IMR-90 (cell line): ENCODE measurements at regions not wholly inside any gene's neighbourhood (a gene's known extent, or its start where the extent isn't known, plus 50 kb on each side); places are given as distances from the start of the nearest gene placed in this dataset.

Experiments
- ATAC-seq: fragments of 200-7000 bp; cut with Tn5 transposase; 2 replicates; pipeline ENCODE4 v1.9.1; 2020; ENCODE audit warnings: low read depth, mild to moderate bottlenecking, moderate library complexity
- BruUV-seq: library from RNA; stranded (reverse); fragments of 400-500 nt; replicated peaks from 2 replicates; lab custom pipeline; 2021; lab: Mats Ljungman, UMichigan
- CTCF ChIA-PET: fragments of 300-600 bp; formaldehyde crosslinking; extraction: SDS; loops from one replicate; lab custom pipeline; 2021; ENCODE audit warnings: antibody characterized with exemption; lab: Yijun Ruan, JAX
- POLR2A ChIA-PET: fragments of 300-600 bp; sonication (Branson Sonifier 250); formaldehyde crosslinking; loops from one replicate; lab custom pipeline; 2022; ENCODE audit warnings: antibody characterized with exemption; ENCODE audit not compliant: unreplicated experiment; lab: Charles Lee
- DNase-seq: peaks from one replicate; pipeline ENCODE4 v3.0.0; 2013
- H2AFZ ChIP-seq: replicated peaks from 2 replicates; pipeline ENCODE3; 2013; ENCODE audit warnings: low read length, mild to moderate bottlenecking; ENCODE audit not compliant: poor library complexity
- H2AK5ac ChIP-seq: 2 replicates; pipeline ENCODE4 v1.6.1; 2013; ENCODE audit warnings: low read depth, low read length, inconsistent platforms
- H2AK9ac ChIP-seq: replicated peaks from 2 replicates; pipeline ENCODE3; 2013; ENCODE audit warnings: mild to moderate bottlenecking, low read depth, low read length, moderate library complexity; ENCODE audit not compliant: poor library complexity
- H2BK120ac ChIP-seq: 2 replicates; pipeline ENCODE4 v1.6.1; 2013; ENCODE audit warnings: low read depth, low read length, inconsistent platforms
- H2BK15ac ChIP-seq: 3 replicates; pipeline ENCODE4 v1.6.1; 2013; ENCODE audit warnings: low read depth, low read length, inconsistent platforms
- H2BK20ac ChIP-seq: 2 replicates; pipeline ENCODE4 v1.6.1; 2013; ENCODE audit warnings: low read depth, mild to moderate bottlenecking, inconsistent platforms, low read length, moderate library complexity
- H2BK5ac ChIP-seq: 2 replicates; pipeline ENCODE4 v1.6.1; 2013; ENCODE audit warnings: mild to moderate bottlenecking, low read depth, low read length, inconsistent platforms; ENCODE audit not compliant: poor library complexity, severe bottlenecking
- H3K14ac ChIP-seq: replicated peaks from 2 replicates; pipeline ENCODE4 v1.6.1; 2013; ENCODE audit warnings: low read depth, low read length, inconsistent platforms
- H3K18ac ChIP-seq: 2 replicates; pipeline ENCODE4 v1.6.1; 2013; ENCODE audit warnings: low read depth, low read length, control low read depth
- H3K23ac ChIP-seq: 2 replicates; pipeline ENCODE4 v1.6.1; 2013; ENCODE audit warnings: low read depth, low read length, inconsistent platforms
- H3K27ac ChIP-seq: 2 replicates; pipeline ENCODE4 v1.5.1; 2013; ENCODE audit warnings: mild to moderate bottlenecking, control low read depth, low read length; ENCODE audit not compliant: insufficient read depth
- H3K27me3 ChIP-seq: 2 replicates; pipeline ENCODE4 v1.6.1; 2013; ENCODE audit warnings: low read length; ENCODE audit not compliant: control insufficient read depth, insufficient read depth
- H3K36me3 ChIP-seq: 2 replicates; pipeline ENCODE4 v1.6.1; 2013; ENCODE audit warnings: low read length, mixed read lengths; ENCODE audit not compliant: control insufficient read depth, insufficient read depth
- H3K4ac ChIP-seq: 2 replicates; pipeline ENCODE4 v1.6.1; 2013; ENCODE audit warnings: low read depth, low read length, inconsistent platforms
- H3K4me1 ChIP-seq: 2 replicates; pipeline ENCODE4 v1.6.1; 2013; ENCODE audit warnings: low read length, mixed read lengths; ENCODE audit not compliant: control insufficient read depth, insufficient read depth
- H3K4me2 ChIP-seq: 2 replicates; pipeline ENCODE4 v1.6.1; 2013; ENCODE audit warnings: low read depth, mild to moderate bottlenecking, control low read depth, low read length, moderate library complexity
- H3K4me3 ChIP-seq: 2 replicates; pipeline ENCODE4 v1.5.1; 2013; ENCODE audit warnings: low read depth, mild to moderate bottlenecking, control low read depth, low read length, moderate library complexity; ENCODE audit not compliant: insufficient read depth
- H3K56ac ChIP-seq: 2 replicates; pipeline ENCODE4 v1.6.1; 2013; ENCODE audit warnings: low read length, inconsistent platforms; ENCODE audit not compliant: insufficient read depth; ENCODE audit errors: extremely low read depth
- H3K79me1 ChIP-seq, 2 experiments: 2 replicates each; pipeline ENCODE4 v1.6.1; 2013; ENCODE audit warnings: low read length in 2 of 2, inconsistent platforms in 1 of 2, low read depth in 1 of 2
- H3K9ac ChIP-seq: 2 replicates; pipeline ENCODE4 v1.6.1; 2013; ENCODE audit warnings: low read depth, low read length, control low read depth
- H3K9me1 ChIP-seq: 2 replicates; pipeline ENCODE4 v1.6.1; 2013; ENCODE audit warnings: low read length, inconsistent platforms; ENCODE audit not compliant: insufficient read depth
- H3K9me3 ChIP-seq: 2 replicates; pipeline ENCODE4 v1.6.1; 2013; ENCODE audit warnings: low read length; ENCODE audit not compliant: control insufficient read depth, insufficient read depth
- H4K20me1 ChIP-seq: 2 replicates; pipeline ENCODE4 v1.6.1; 2013; ENCODE audit warnings: low read length, inconsistent platforms; ENCODE audit not compliant: insufficient read depth
- H4K5ac ChIP-seq: 2 replicates; pipeline ENCODE4 v1.6.1; 2013; ENCODE audit warnings: mild to moderate bottlenecking, low read depth, low read length, control low read depth
- H4K8ac ChIP-seq, 2 experiments: 2 replicates each; pipeline ENCODE4 v1.6.1; 2013; ENCODE audit warnings: low read depth in 2 of 2, low read length in 2 of 2, control low read depth in 1 of 2, inconsistent platforms in 1 of 2
- H4K91ac ChIP-seq: 2 replicates; pipeline ENCODE4 v1.6.1; 2013; ENCODE audit warnings: low read depth, low read length, inconsistent platforms; ENCODE audit not compliant: insufficient read depth
- BHLHE40 ChIP-seq: fragments of 150-350 bp; IDR thresholded peaks from 2 replicates; pipeline ENCODE4 v1.6.1; 2016; ENCODE audit warnings: mild to moderate bottlenecking, low read depth, low read length
- CHD1 ChIP-seq: IDR thresholded peaks from 2 replicates; pipeline ENCODE4 v1.6.1; 2012; ENCODE audit warnings: low read depth, low read length, improper control_type of control experiment
- CTCF ChIP-seq: conservative IDR thresholded peaks from 2 replicates; pipeline ENCODE4 v1.5.1; 2012; ENCODE audit warnings: mild to moderate bottlenecking, low read depth, low read length, improper control_type of control experiment
- FOS ChIP-seq: fragments of 150-350 bp; IDR thresholded peaks from 2 replicates; pipeline ENCODE4 v1.6.1; 2016; ENCODE audit warnings: low read depth, low read length
- MAFK ChIP-seq: IDR thresholded peaks from 2 replicates; pipeline ENCODE4 v1.6.1; 2012; ENCODE audit warnings: low read depth, low read length, improper control_type of control experiment
- POLR2A ChIP-seq: IDR thresholded peaks from 2 replicates; pipeline ENCODE4 v1.6.1; 2012; ENCODE audit warnings: mild to moderate bottlenecking, low read depth, low read length
- RCOR1 ChIP-seq: IDR thresholded peaks from 2 replicates; pipeline ENCODE4 v1.6.1; 2012; ENCODE audit warnings: mild to moderate bottlenecking, low read length, improper control_type of control experiment; ENCODE audit not compliant: insufficient replicate concordance
- RFX5 ChIP-seq: IDR thresholded peaks from 2 replicates; pipeline ENCODE4 v1.8.0; 2012; ENCODE audit warnings: low read depth, mild to moderate bottlenecking, low read length, moderate library complexity
- WGBS, 2 experiments: methylation state at CpG; one replicate each; pipeline versions ENCODE4 v1.1.5 to v1.1.7; 2013; ENCODE audit warnings: missing lambda C conversion rate in 2 of 2; ENCODE audit not compliant: insufficient read length in 1 of 2; ENCODE audit errors: extremely low coverage in 2 of 2; 5-methylcytosine and 5-hydroxymethylcytosine counted together
- dilution Hi-C: fragments of 300-500 bp; cut with HindIII; formaldehyde crosslinking; loops from one replicate; pipeline ENCODE4 v1.14.3; 2018; ENCODE audit warnings: low sequenced_read_pairs; ENCODE audit not compliant: unreplicated experiment
- in situ Hi-C: fragments of 300-500 bp; cut with MboI; formaldehyde crosslinking; loops from 3 replicates; pipeline ENCODE4 v1.14.3; 2019; ENCODE audit warnings: low sequenced_read_pairs, inconsistent platforms, mixed read lengths
- intact Hi-C: fragments of 100-400 bp; cut with micrococcal nuclease; formaldehyde crosslinking; loops from 2 replicates; pipeline ENCODE4 v1.10.0; 2022
- TF ChIP-seq, protein P1 (sequence below): fragments of 150-350 bp; IDR thresholded peaks from 2 replicates; pipeline ENCODE4 v1.6.1; 2017; ENCODE audit warnings: mild to moderate bottlenecking, antibody characterized with exemption, low read length, low read depth

DNA sequence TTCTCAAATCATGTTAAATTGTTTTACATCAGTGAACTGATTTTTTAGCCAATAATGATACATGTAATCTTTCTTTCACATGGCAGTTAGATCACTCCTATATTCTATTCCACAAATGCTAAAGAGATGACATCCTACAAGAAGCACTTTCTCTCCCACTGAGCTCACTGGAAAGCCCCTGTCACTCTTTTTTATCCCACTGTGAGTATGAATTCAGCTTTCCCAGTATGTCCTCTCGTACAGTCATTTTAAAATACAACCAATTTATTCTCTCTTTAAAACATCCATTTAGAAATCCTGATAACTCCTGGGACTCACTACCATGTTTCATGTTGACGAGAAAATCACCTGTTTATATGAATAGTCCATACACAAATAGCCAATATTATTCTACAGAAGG is 599.9 kb downstream of the SEMA5A start:
- Histone ChIP-seq H4K8ac (no peak overlapping the region), H3K14ac (no peak overlapping the region), H3K9me1 (peaks cover 5% of the 10 kb centered on the region), H4K5ac (no peak overlapping the region), H2BK5ac (no peak overlapping the region), H3K4ac (no peak overlapping the region), H2BK15ac (no peak overlapping the region), H4K20me1 (no peaks in the 10 kb centered on the region), H3K4me3 (no peak overlapping the region), H2AK5ac (no peak overlapping the region), H4K91ac (no peak overlapping the region), H3K79me1 (no peaks in the 10 kb centered on the region), H3K27me3 (no peaks in the 10 kb centered on the region), H3K23ac (no peak overlapping the region), H2BK20ac (no peak overlapping the region), H2BK120ac (no peak overlapping the region), H2AFZ (no peak overlapping the region), H3K9ac (no peak overlapping the region), H2AK9ac (no peak overlapping the region), H3K9me3 (no peaks in the 10 kb centered on the region; the same call in 1 of the 2 replicates), H3K27ac (no peak overlapping the region), H3K56ac (no peak overlapping the region), H3K18ac (no peak overlapping the region), H3K4me1 (peaks cover 7% of the 10 kb centered on the region), H3K4me2 (no peak overlapping the region), H3K36me3 (no peaks in the 10 kb centered on the region)
- POLR2A ChIA-PET, result no interaction called here
- no TSS peak for BruUV-seq
- CTCF ChIA-PET, result interaction anchor here (0.6 to 1.4 kb wide), 3 partner anchors 13 to 251 kb away, joined by 3 to 8 read pairs (median 3); no protein-coding TSS in a partner anchor
- in situ Hi-C loops, result no loop called here
- dilution Hi-C loops, result no loop called here
- DNase-seq, result peak; percentile 36
- WGBS, 2 experiments, result 80% methylated on average over 1 of the region's 2 CpGs; no CpG with 5 or more reads in 1 of the 2 experiments
- intact Hi-C loops, result no loop called here
- ATAC-seq, result no peak
- TF ChIP-seq RFX5 (no peak), RCOR1 (no peak), FOS (no peak), CHD1 (no peak), CTCF (no peak), BHLHE40 (no peak), POLR2A (no peak), MAFK (no peak)
- TF ChIP-seq, protein P1, sequence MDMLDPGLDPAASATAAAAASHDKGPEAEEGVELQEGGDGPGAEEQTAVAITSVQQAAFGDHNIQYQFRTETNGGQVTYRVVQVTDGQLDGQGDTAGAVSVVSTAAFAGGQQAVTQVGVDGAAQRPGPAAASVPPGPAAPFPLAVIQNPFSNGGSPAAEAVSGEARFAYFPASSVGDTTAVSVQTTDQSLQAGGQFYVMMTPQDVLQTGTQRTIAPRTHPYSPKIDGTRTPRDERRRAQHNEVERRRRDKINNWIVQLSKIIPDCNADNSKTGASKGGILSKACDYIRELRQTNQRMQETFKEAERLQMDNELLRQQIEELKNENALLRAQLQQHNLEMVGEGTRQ, result no peak
